CD8-positive, alpha-beta memory T cell (primary cell): ENCODE measurements at regions not wholly inside any gene's neighbourhood (a gene's known extent, or its start where the extent isn't known, plus 50 kb on each side); places are given as distances from the start of the nearest gene placed in this dataset.
"Not testable (repeated sequence)": the region's sequence is repeated elsewhere in the genome, so short reads cannot be mapped to it uniquely, and the experiment has no call there.

Experiments
- CTCF ChIA-PET: fragments of 350-600 bp; sonication (Branson Sonifier 250); formaldehyde crosslinking; loops from one replicate; lab custom pipeline; 2021; ENCODE audit warnings: antibody characterized with exemption; lab: Charles Lee
- POLR2A ChIA-PET: fragments of 350-600 bp; sonication (Branson Sonifier 250); formaldehyde crosslinking; loops from one replicate; lab custom pipeline; 2021; ENCODE audit warnings: antibody characterized with exemption; lab: Charles Lee
- DNase-seq, 5 donors: peaks; one replicate each; pipeline versions ENCODE4 v3.0.0 to v3.0.0-alpha.2; 2020 to 2022; ENCODE audit warnings: mixed read lengths in 1 of 5
- H3K27ac ChIP-seq: one replicate; pipeline ENCODE4 v1.7.0; 2013; ENCODE audit warnings: low read depth, mild to moderate bottlenecking, low read length, moderate library complexity
- H3K27me3 ChIP-seq: 2 replicates; pipeline ENCODE4 v1.7.0; 2013; ENCODE audit warnings: low read length, mild to moderate bottlenecking; ENCODE audit not compliant: insufficient read depth, poor library complexity, severe bottlenecking
- H3K36me3 ChIP-seq: 2 replicates; pipeline ENCODE4 v1.7.0; 2013; ENCODE audit warnings: mild to moderate bottlenecking, low read length, moderate library complexity; ENCODE audit not compliant: insufficient read depth
- H3K4me1 ChIP-seq: 2 replicates; pipeline ENCODE4 v1.7.0; 2013; ENCODE audit warnings: mild to moderate bottlenecking, low read length, moderate library complexity; ENCODE audit not compliant: insufficient read depth
- H3K4me3 ChIP-seq: 2 replicates; pipeline ENCODE4 v1.7.0; 2013; ENCODE audit warnings: mild to moderate bottlenecking, low read length
- H3K9me3 ChIP-seq: 2 replicates; pipeline ENCODE4 v1.7.0; 2013; ENCODE audit warnings: mild to moderate bottlenecking, low read length
- H3K27ac Mint-ChIP-seq, 8 donors: one replicate each; pipeline ENCODE4 v1.8.0; 2020 to 2021; ENCODE audit warnings: mixed read lengths in 8 of 8, mild to moderate bottlenecking in 6 of 8, inconsistent platforms in 3 of 8, moderate library complexity in 3 of 8
- H3K27me3 Mint-ChIP-seq, 2 donors: one replicate each; pipeline ENCODE4 v1.8.0; 2020 to 2021; ENCODE audit warnings: mixed read lengths in 2 of 2, mild to moderate bottlenecking in 1 of 2, moderate library complexity in 1 of 2
- H3K36me3 Mint-ChIP-seq, 3 donors: one replicate each; pipeline ENCODE4 v1.8.0; 2020 to 2021; ENCODE audit warnings: mixed read lengths in 3 of 3, inconsistent platforms in 1 of 3, mild to moderate bottlenecking in 1 of 3
- H3K4me1 Mint-ChIP-seq, 3 donors: one replicate each; pipeline ENCODE4 v1.8.0; 2020 to 2021; ENCODE audit warnings: mixed read lengths in 3 of 3, inconsistent platforms in 1 of 3, mild to moderate bottlenecking in 1 of 3
- H3K4me3 Mint-ChIP-seq, 7 donors: one replicate each; pipeline ENCODE4 v1.8.0; 2020 to 2021; ENCODE audit warnings: mixed read lengths in 7 of 7, mild to moderate bottlenecking in 6 of 7, moderate library complexity in 4 of 7, inconsistent platforms in 2 of 7
- H3K9me3 Mint-ChIP-seq, 5 donors: one replicate each; pipeline ENCODE4 v1.8.0; 2020 to 2022; ENCODE audit warnings: mixed read lengths in 5 of 5, mild to moderate bottlenecking in 3 of 5, moderate library complexity in 2 of 5, inconsistent platforms in 1 of 5

GRCh38 chr7:152504816-152505215, 69.0 kb upstream of the KMT2C start:
- CTCF ChIA-PET = interaction anchor here (1.0 kb wide), 1 partner anchor 8 kb away, joined by 4 read pairs; no protein-coding TSS in a partner anchor
- no peak for DNase-seq
- Histone ChIP-seq H3K27me3 (no peaks in the 10 kb centered on the region), H3K27ac (no peak overlapping the region), H3K36me3 (no peaks in the 10 kb centered on the region), H3K4me1 (no peaks in the 10 kb centered on the region), H3K9me3 (no peaks in the 10 kb centered on the region), H3K4me3 (no peak overlapping the region)
- POLR2A ChIA-PET = interaction anchor here (0.6 kb wide), 1 partner anchor 74 kb away, joined by 7 read pairs; no protein-coding TSS in a partner anchor
- no peaks in the 10 kb centered on the region for H3K36me3 Mint-ChIP-seq
- peaks cover 0 to 1% of the 10 kb centered on the region in 2 donors for H3K27me3 Mint-ChIP-seq
- H3K4me1 Mint-ChIP-seq = no peaks in the 10 kb centered on the region
- H3K4me3 Mint-ChIP-seq = no peak overlapping the region
- H3K9me3 Mint-ChIP-seq = no peaks in the 10 kb centered on the region
- no peak overlapping the region for H3K27ac Mint-ChIP-seq

DNA sequence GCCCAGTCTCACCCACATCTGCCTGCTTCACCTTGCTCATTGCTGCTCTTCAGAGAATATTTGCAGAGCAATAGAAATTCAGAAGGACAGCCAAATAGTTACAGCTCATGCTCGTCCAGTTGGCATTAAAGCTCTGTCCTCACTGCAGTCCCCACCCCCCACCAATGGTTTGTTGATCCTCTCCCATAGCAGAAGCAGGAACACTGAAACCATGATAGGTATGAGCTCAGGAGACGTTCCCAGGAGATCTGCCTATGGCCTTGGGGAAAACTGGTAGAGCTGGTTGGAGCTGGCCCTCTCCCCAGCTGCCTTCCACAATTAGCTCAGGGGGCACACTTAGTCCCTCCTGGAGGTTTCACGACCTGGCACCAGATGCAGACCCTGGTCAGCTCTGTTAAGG, 68.6 kb upstream of the KMT2C start:
- Histone ChIP-seq H3K9me3 (no peaks in the 10 kb centered on the region), H3K4me3 (no peak overlapping the region), H3K27ac (no peak overlapping the region), H3K4me1 (no peaks in the 10 kb centered on the region), H3K36me3 (no peaks in the 10 kb centered on the region), H3K27me3 (no peaks in the 10 kb centered on the region)
- no peak overlapping the region for H3K27ac Mint-ChIP-seq
- H3K36me3 Mint-ChIP-seq = no peaks in the 10 kb centered on the region
- POLR2A ChIA-PET = interaction anchor here (0.6 kb wide), 1 partner anchor 73 kb away, joined by 7 read pairs; no protein-coding TSS in a partner anchor
- H3K4me1 Mint-ChIP-seq = no peaks in the 10 kb centered on the region
- H3K27me3 Mint-ChIP-seq = peaks cover 0 to 1% of the 10 kb centered on the region in 2 donors
- no peak for DNase-seq
- H3K4me3 Mint-ChIP-seq = no peak overlapping the region
- H3K9me3 Mint-ChIP-seq = no peaks in the 10 kb centered on the region
- CTCF ChIA-PET = interaction anchor here (1.0 kb wide), 1 partner anchor 8 kb away, joined by 4 read pairs; no protein-coding TSS in a partner anchor

GRCh38 chr7:152502813-152503790, 67.3 kb upstream of the KMT2C start:
- no peak overlapping the region for H3K4me3 Mint-ChIP-seq
- peaks cover 0 to 1% of the 10 kb centered on the region in 2 donors for H3K27me3 Mint-ChIP-seq
- DNase-seq = no peak
- Histone ChIP-seq H3K9me3 (no peaks in the 10 kb centered on the region), H3K36me3 (no peaks in the 10 kb centered on the region), H3K27me3 (no peaks in the 10 kb centered on the region), H3K4me1 (no peaks in the 10 kb centered on the region), H3K4me3 (no peak overlapping the region), H3K27ac (no peak overlapping the region)
- ChIA-PET CTCF (no interaction called here), POLR2A (no interaction called here)
- H3K36me3 Mint-ChIP-seq = no peaks in the 10 kb centered on the region
- no peaks in the 10 kb centered on the region for H3K4me1 Mint-ChIP-seq
- no peak overlapping the region for H3K27ac Mint-ChIP-seq
- H3K9me3 Mint-ChIP-seq = no peaks in the 10 kb centered on the region

DNA sequence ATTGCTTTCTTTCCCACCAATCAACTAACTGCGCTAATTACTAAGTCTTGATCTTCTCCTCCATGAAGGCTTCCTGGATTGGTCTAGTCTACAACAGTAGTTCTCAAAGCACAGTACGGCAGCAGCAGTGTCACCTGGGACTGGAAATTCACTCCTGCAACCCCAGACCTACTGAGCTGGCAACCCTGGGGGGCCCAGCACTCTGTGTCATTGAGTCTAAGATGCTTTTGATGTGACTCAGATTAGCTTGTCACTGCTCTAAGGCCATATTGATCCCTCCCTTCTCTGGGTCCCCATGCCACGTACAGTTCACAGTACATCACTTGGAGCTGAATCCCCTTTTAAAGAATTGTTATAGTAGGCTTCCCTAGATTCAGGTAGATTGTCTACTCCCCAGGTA, 65.7 kb upstream of the KMT2C start:
- Histone ChIP-seq H3K4me3 (no peak overlapping the region), H3K9me3 (no peaks in the 10 kb centered on the region), H3K27ac (no peak overlapping the region), H3K27me3 (no peaks in the 10 kb centered on the region), H3K36me3 (no peaks in the 10 kb centered on the region), H3K4me1 (no peaks in the 10 kb centered on the region)
- H3K4me3 Mint-ChIP-seq = no peak overlapping the region
- no peaks in the 10 kb centered on the region for H3K36me3 Mint-ChIP-seq
- DNase-seq = no peak
- H3K27ac Mint-ChIP-seq = no peak overlapping the region
- H3K4me1 Mint-ChIP-seq = no peaks in the 10 kb centered on the region
- ChIA-PET POLR2A (no interaction called here), CTCF (no interaction called here)
- H3K27me3 Mint-ChIP-seq = peaks cover 0 to 1% of the 10 kb centered on the region in 2 donors
- H3K9me3 Mint-ChIP-seq = no peaks in the 10 kb centered on the region

DNA sequence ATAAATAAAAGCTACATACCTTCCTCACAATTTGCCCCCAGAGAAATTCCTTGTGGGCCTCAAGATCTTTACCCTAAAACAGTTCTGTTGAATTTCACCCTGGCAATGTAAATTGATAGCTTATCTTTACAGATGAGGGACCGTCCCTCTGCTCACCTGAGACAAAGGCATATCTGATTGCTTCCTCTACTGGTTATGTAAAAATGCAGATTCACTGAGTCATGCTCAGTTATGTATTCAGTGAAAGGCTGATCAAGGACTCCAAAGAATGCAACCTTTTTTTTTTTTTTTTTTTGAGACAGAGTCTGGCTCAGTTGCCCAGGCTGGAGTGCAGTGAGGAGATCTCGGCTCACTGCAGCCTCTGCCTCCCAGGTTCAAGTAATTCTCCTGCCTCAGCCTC, 64.2 kb upstream of the KMT2C start:
- H3K4me3 ChIP-seq, H3K27ac ChIP-seq, H3K27me3 Mint-ChIP-seq, H3K4me3 Mint-ChIP-seq, H3K9me3 ChIP-seq, H3K4me1 ChIP-seq, H3K27ac Mint-ChIP-seq, H3K9me3 Mint-ChIP-seq, H3K36me3 ChIP-seq, POLR2A ChIA-PET, H3K4me1 Mint-ChIP-seq, H3K36me3 Mint-ChIP-seq, H3K27me3 ChIP-seq, DNase-seq: not testable (repeated sequence)
- CTCF ChIA-PET = interaction anchor here (0.6 kb wide), 1 partner anchor 13 kb away, joined by 4 read pairs; no protein-coding TSS in a partner anchor

DNA sequence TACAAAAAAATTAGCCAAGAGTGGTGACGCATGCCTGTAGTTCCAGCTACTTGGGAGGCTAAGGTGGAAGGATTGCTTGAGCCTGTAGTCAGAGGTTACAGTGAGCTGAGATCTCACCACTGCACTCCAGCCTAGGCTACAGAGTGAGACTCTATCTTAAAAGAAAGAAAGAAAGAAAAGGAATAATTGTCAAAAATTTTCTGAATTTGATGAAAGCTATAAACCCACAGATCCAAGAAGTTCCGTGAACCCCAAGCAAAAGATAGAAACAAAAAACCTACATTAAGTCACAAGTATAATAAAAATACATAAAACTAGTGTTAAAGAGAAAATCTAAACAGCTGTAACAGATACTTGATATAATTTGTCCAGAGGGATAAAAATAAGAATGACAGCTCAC, 60.1 kb upstream of the KMT2C start:
- Histone ChIP-seq H3K27ac (no peak overlapping the region), H3K4me1 (no peaks in the 10 kb centered on the region), H3K36me3 (no peaks in the 10 kb centered on the region), H3K4me3 (no peak overlapping the region), H3K27me3 (no peaks in the 10 kb centered on the region), H3K9me3 (no peaks in the 10 kb centered on the region)
- no peak for DNase-seq
- POLR2A ChIA-PET = no interaction called here
- H3K4me1 Mint-ChIP-seq = no peaks in the 10 kb centered on the region
- CTCF ChIA-PET = no interaction called here
- no peaks in the 10 kb centered on the region for H3K36me3 Mint-ChIP-seq
- no peaks in the 10 kb centered on the region for H3K27me3 Mint-ChIP-seq
- H3K9me3 Mint-ChIP-seq = peaks cover 0 to 2% (median 0%) of the 10 kb centered on the region in 5 donors
- no peak overlapping the region for H3K27ac Mint-ChIP-seq
- no peak overlapping the region for H3K4me3 Mint-ChIP-seq

GRCh38 chr7:152492952-152493351, 57.1 kb upstream of the KMT2C start:
- no peaks in the 10 kb centered on the region for H3K4me1 ChIP-seq
- no peak overlapping the region for H3K4me3 ChIP-seq
- ChIA-PET POLR2A (no interaction called here), CTCF (no interaction called here)
- no peaks in the 10 kb centered on the region for H3K36me3 ChIP-seq
- no peak for DNase-seq
- H3K9me3 ChIP-seq = no peaks in the 10 kb centered on the region
- H3K27me3 Mint-ChIP-seq = peaks cover 0 to 7% of the 10 kb centered on the region in 2 donors
- no peak overlapping the region for H3K27ac ChIP-seq
- H3K9me3 Mint-ChIP-seq = peaks cover 0 to 2% (median 0%) of the 10 kb centered on the region in 5 donors
- H3K27me3 ChIP-seq = no peaks in the 10 kb centered on the region
- no peaks in the 10 kb centered on the region for H3K36me3 Mint-ChIP-seq
- peak overlapping the region in 1 of 8 donors; percentile 23 for H3K27ac Mint-ChIP-seq
- H3K4me3 Mint-ChIP-seq = no peak overlapping the region
- no peaks in the 10 kb centered on the region for H3K4me1 Mint-ChIP-seq

DNA sequence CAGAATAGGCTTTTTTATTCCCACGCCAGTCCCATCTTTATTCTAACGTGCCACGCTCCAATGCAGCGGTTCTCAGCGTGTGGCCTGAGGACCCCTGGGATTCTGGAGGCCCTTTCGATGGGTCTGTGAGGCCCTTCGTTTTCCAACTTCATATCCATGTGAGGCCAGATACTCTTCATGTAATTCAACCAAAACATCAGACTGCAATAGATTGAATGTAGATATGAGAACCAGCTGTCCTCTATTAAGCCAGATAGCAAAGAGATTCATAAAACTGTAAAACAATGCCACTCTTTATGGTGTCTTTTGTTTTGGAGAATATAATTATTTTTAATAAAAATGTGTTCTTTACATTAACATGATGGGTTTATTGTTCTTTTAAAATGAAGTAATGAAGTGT, 53.2 kb upstream of the KMT2C start:
- no peaks in the 10 kb centered on the region for H3K9me3 Mint-ChIP-seq

More for the DNA sequence above, 53.2 kb upstream of the KMT2C start:
- H3K4me3 ChIP-seq = no peak overlapping the region
- Mint-ChIP-seq H3K36me3 (no peaks in the 10 kb centered on the region), H3K4me1 (no peaks in the 10 kb centered on the region), H3K4me3 (no peak overlapping the region), H3K27ac (no peak overlapping the region), H3K27me3 (peaks cover 0 to 7% of the 10 kb centered on the region in 2 donors)
- ChIA-PET CTCF (no interaction called here), POLR2A (no interaction called here)
- no peak for DNase-seq
- no peaks in the 10 kb centered on the region for H3K27me3 ChIP-seq
- H3K4me1 ChIP-seq = no peaks in the 10 kb centered on the region
- no peaks in the 10 kb centered on the region for H3K36me3 ChIP-seq
- H3K9me3 ChIP-seq = no peaks in the 10 kb centered on the region
- no peak overlapping the region for H3K27ac ChIP-seq
